ENCODE measurements at regions not wholly inside any gene's neighbourhood (a gene's known extent, or its start where the extent isn't known, plus 50 kb on each side); places are given as distances from the start of the nearest gene placed in this dataset.
"Not testable (repeated sequence)": the region's sequence is repeated elsewhere in the genome, so short reads cannot be mapped to it uniquely, and the experiment has no call there.

DNA sequence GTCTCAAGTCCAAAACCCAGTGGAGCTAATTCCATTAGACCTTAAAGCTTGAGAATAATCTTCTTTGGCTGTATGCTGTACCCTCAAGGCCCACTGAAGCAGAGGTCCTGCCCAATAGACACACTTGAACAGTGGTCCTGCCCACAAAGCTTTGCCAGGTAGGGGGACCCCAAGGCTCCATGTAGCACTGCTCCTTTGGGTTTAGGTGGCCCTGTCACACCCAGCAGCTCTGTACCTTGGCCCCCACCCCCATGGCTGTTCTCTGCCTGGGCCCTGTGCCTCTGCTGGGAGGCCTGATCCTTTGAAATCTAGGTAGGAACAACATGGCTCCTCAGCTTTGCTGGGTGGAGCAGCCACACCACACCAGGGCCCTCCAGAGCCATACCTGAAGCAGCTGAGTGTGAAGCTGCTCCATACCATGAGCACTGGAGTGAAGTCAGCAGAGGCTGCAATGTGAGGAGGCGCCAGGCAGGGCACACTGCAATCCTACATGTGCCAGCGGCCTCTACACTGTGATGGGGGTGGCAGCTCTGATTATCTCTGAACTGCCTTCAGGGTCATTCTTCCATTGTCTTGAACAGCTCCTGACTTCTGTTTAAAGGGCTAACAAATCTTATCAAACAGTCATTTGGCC lies 188.0 kb upstream of the CCDC54 start:
- TF ChIP-seq, protein P1, sequence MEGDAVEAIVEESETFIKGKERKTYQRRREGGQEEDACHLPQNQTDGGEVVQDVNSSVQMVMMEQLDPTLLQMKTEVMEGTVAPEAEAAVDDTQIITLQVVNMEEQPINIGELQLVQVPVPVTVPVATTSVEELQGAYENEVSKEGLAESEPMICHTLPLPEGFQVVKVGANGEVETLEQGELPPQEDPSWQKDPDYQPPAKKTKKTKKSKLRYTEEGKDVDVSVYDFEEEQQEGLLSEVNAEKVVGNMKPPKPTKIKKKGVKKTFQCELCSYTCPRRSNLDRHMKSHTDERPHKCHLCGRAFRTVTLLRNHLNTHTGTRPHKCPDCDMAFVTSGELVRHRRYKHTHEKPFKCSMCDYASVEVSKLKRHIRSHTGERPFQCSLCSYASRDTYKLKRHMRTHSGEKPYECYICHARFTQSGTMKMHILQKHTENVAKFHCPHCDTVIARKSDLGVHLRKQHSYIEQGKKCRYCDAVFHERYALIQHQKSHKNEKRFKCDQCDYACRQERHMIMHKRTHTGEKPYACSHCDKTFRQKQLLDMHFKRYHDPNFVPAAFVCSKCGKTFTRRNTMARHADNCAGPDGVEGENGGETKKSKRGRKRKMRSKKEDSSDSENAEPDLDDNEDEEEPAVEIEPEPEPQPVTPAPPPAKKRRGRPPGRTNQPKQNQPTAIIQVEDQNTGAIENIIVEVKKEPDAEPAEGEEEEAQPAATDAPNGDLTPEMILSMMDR (IDR thresholded peaks at IDR 0.05; ENCODE audit: low read depth, low read length, missing control alignments): no peak
- H3K4me3 ChIP-seq (replicated peaks; ENCODE audit: low read depth, low read length): no peak overlapping the region
- DNase-seq (ENCODE audit: extremely low read depth, low read depth): no peak

DNA sequence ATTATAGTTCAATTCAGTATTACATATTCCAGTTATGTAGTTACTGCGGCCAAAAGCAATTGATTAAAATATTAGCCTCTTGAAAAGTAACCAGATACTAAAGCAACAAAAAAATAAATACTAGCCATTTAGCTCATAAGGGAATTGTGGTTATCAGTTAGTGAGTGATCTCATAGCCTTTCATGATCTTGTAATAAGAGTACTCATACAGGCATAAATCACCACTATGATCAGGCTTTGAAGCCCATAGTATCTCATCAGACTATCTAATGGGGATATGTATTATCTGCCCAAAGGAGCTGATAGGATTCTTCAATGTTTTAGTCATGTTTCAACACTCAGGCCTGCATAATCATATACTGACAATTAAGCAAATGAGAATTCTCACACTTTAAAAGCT lies 184.1 kb upstream of the CCDC54 start:
- TF ChIP-seq, protein P1 (IDR thresholded peaks at IDR 0.05; ENCODE audit: low read depth, low read length, missing control alignments): no peak
- DNase-seq (ENCODE audit: extremely low read depth, low read depth): no peak

DNA sequence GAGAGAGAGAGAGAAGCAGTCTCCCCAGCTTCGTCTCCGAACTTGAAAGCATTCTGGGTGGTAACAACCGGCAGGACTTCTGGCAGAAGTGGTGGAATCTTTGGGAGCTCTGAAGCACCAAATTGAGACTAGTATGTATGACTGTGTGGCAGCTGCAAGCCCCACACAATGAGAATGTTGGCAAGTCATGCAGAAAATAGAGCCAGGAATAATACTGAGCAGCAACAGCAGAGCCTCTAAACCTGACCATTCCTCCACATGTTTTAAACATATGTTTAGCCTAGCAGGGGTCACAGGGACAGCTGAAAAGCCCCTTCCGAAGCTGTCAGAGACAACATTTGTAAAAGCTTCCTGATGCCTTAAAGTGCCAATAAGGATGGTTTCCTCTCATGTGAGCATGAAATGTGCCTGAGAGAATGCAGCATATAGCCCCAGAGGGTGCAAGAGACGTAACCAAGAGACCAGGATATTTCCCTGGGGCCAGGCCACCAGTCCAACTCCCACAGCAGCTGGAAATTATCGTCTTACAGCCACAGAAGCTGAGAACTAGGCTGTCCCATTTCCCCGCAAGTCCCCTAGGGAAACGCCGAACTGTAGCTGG lies 178.6 kb upstream of the CCDC54 start:
- no peak overlapping the region for H3K4me3 ChIP-seq (replicated peaks; ENCODE audit: low read depth, low read length)
- peak; percentile 31 for DNase-seq (ENCODE audit: extremely low read depth, low read depth)
- TF ChIP-seq, protein P1 (IDR thresholded peaks at IDR 0.05; ENCODE audit: low read depth, low read length, missing control alignments): no peak

More for the DNA sequence above, 184.1 kb upstream of the CCDC54 start:
- H3K4me3 ChIP-seq (replicated peaks; ENCODE audit: low read depth, low read length): no peak overlapping the region

DNA sequence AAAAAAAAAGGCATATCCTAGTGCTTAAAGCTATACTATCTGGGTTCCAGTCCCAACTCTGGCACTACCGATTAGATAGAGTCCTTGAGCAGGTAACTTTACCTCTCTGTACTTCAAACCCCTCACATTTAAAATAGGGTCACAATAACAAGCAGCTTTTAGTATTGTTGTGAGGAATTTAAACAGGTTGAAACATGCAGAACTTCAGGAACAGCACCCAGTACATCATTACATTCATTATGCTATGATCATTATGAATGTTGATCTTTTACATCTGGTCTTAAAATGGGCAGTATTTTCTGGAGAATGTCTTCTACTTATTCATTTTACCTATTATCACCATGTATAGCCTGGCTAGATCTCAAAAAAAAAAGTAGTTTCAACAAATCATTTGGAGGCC lies 176.1 kb upstream of the CCDC54 start:
- H3K4me3 ChIP-seq (replicated peaks; ENCODE audit: low read depth, low read length): no peak overlapping the region
- TF ChIP-seq, protein P1 (IDR thresholded peaks at IDR 0.05; ENCODE audit: low read depth, low read length, missing control alignments): no peak
- no peak for DNase-seq (ENCODE audit: extremely low read depth, low read depth)

DNA sequence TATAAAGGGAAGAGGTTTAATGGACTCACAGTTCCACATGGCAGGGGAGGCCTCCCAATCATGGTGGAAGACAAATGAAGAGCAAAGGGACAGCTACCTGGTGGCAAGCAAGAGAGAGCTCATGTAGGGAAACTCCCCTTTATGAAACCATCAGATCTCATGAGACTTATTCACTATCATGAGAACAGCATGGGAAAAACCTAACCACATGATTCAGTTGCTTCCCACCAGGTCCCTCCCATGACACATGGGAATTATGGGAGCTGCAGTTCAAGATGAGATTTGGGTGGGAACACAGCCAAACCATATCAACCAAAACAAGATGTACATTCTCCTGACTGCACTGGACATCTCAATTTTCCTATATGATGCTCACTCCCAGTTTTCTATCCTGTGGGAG lies 174.4 kb upstream of the CCDC54 start:
- not testable (repeated sequence) for H3K4me3 ChIP-seq (replicated peaks; ENCODE audit: low read depth, low read length)

DNA sequence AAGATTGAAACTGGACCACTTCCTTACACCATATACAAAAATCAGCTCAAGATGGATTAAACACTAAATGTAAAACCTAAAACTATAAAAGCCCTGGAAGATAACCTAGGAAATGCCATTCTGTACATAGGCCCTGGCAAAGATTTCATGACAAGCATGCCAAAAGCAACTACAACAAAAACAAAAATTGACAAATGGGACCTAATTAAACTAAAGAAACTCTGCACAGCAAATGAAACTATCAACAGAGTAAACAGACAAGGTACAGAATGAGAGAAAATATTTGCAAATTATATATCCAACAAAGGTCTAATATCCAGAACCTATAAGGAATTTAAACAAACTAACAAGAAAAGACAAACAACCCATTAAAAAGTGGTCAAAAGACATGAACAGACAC lies 173.1 kb upstream of the CCDC54 start:
- DNase-seq (ENCODE audit: extremely low read depth, low read depth): no peak
- TF ChIP-seq, protein P1 (IDR thresholded peaks at IDR 0.05; ENCODE audit: low read depth, low read length, missing control alignments): no peak
- no peak overlapping the region for H3K4me3 ChIP-seq (replicated peaks; ENCODE audit: low read depth, low read length)

More for the DNA sequence above, 174.4 kb upstream of the CCDC54 start:
- DNase-seq (ENCODE audit: extremely low read depth, low read depth): not testable (repeated sequence)

DNA sequence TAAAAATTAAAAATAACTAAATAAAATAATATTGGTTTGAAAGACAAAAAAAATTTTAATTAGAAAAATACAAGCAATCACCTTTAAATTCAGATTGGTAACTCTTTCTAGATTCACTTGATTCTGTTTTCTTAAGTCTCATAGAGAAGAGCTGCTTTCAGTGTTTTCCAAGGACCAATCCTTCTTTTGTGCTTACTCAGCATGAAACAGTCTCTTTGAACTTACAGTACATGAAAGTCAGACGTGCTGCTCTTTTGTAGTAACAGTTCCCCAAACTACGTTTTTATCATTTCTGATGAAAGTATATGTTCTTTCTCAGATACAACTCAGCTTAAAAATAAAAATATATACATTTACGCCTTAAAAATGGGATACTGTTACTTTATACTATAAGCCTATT lies 171.9 kb upstream of the CCDC54 start:
- DNase-seq (ENCODE audit: extremely low read depth, low read depth): no peak
- H3K4me3 ChIP-seq (replicated peaks; ENCODE audit: low read depth, low read length): no peak overlapping the region
- TF ChIP-seq, protein P1 (IDR thresholded peaks at IDR 0.05; ENCODE audit: low read depth, low read length, missing control alignments): no peak

All from HFF-Myc (cell line).